ENCODE measurements at regions not wholly inside any gene's neighbourhood (a gene's known extent, or its start where the extent isn't known, plus 50 kb on each side); places are given as distances from the start of the nearest gene placed in this dataset.

GRCh38 chr4:79253924-79254323 is 71.9 kb downstream of the NAA11 start:
- H3K4me1 Mint-ChIP-seq, result no peaks in the 10 kb centered on the region
- no peaks in the 10 kb centered on the region for H3K27me3 Mint-ChIP-seq (ENCODE audit: low read depth)
- no peak overlapping the region for H3K4me3 Mint-ChIP-seq
- no peak for DNase-seq (ENCODE audit: low read depth, low spot score)
- H3K36me3 Mint-ChIP-seq (ENCODE audit: low read depth), result no peaks in the 10 kb centered on the region
- H3K9me3 Mint-ChIP-seq, result peaks cover 4% of the 10 kb centered on the region
- H3K27ac Mint-ChIP-seq (ENCODE audit: unreplicated experiment), result no peak overlapping the region
- no peak for TF ChIP-seq CTCF (conservative IDR thresholded peaks at IDR 0.05)

GRCh38 chr4:79253168-79253567 is 72.7 kb downstream of the NAA11 start:
- H3K9me3 Mint-ChIP-seq, result peaks cover 4% of the 10 kb centered on the region
- H3K27ac Mint-ChIP-seq (ENCODE audit: unreplicated experiment), result no peak overlapping the region

GRCh38 chr4:79250887-79251286 is 75.0 kb downstream of the NAA11 start:
- Mint-ChIP-seq H3K27ac (ENCODE audit: unreplicated experiment) (no peak overlapping the region), H3K9me3 (peaks cover 6% of the 10 kb centered on the region), H3K27me3 (ENCODE audit: low read depth) (no peaks in the 10 kb centered on the region), H3K36me3 (ENCODE audit: low read depth) (no peaks in the 10 kb centered on the region), H3K4me3 (no peak overlapping the region), H3K4me1 (no peaks in the 10 kb centered on the region)
- no peak for DNase-seq (ENCODE audit: low read depth, low spot score)
- TF ChIP-seq CTCF (conservative IDR thresholded peaks at IDR 0.05), result no peak

More at GRCh38 chr4:79253168-79253567, 72.7 kb downstream of the NAA11 start:
- Mint-ChIP-seq H3K4me3 (no peak overlapping the region), H3K27me3 (ENCODE audit: low read depth) (no peaks in the 10 kb centered on the region), H3K36me3 (ENCODE audit: low read depth) (no peaks in the 10 kb centered on the region), H3K4me1 (no peaks in the 10 kb centered on the region)
- no peak for DNase-seq (ENCODE audit: low read depth, low spot score)
- TF ChIP-seq CTCF (conservative IDR thresholded peaks at IDR 0.05), result no peak

GRCh38 chr4:79249881-79250503 is 75.9 kb downstream of the NAA11 start:
- no peak for TF ChIP-seq CTCF (conservative IDR thresholded peaks at IDR 0.05)
- Mint-ChIP-seq H3K9me3 (peaks cover 6% of the 10 kb centered on the region), H3K4me1 (no peaks in the 10 kb centered on the region), H3K27me3 (ENCODE audit: low read depth) (no peaks in the 10 kb centered on the region), H3K27ac (ENCODE audit: unreplicated experiment) (no peak overlapping the region), H3K4me3 (no peak overlapping the region), H3K36me3 (ENCODE audit: low read depth) (no peaks in the 10 kb centered on the region)
- DNase-seq (ENCODE audit: low read depth, low spot score), result no peak

GRCh38 chr4:79248610-79249009 is 77.3 kb downstream of the NAA11 start:
- H3K27ac Mint-ChIP-seq (ENCODE audit: unreplicated experiment), result no peak overlapping the region
- H3K27me3 Mint-ChIP-seq (ENCODE audit: low read depth), result no peaks in the 10 kb centered on the region
- H3K9me3 Mint-ChIP-seq, result peaks cover 6% of the 10 kb centered on the region
- no peak for DNase-seq (ENCODE audit: low read depth, low spot score)
- H3K36me3 Mint-ChIP-seq (ENCODE audit: low read depth), result no peaks in the 10 kb centered on the region
- no peak overlapping the region for H3K4me3 Mint-ChIP-seq
- TF ChIP-seq CTCF (conservative IDR thresholded peaks at IDR 0.05), result no peak
- H3K4me1 Mint-ChIP-seq, result no peaks in the 10 kb centered on the region

All from neural crest cell (in vitro differentiated cells).